Thyroid gland (tissue), 4 donors: ENCODE measurements at regions not wholly inside any gene's neighbourhood (a gene's known extent, or its start where the extent isn't known, plus 50 kb on each side); places are given as distances from the start of the nearest gene placed in this dataset.

Experiments used
- CTCF ChIP-seq, 6 experiments: fragments of 200-600 bp in 3 of 6; fragments of 450-650 bp in 3 of 6; sonication (generic) in 3 of 6; IDR thresholded peaks; one replicate each; pipeline ENCODE4 v1.5.1; 2016 to 2019; ENCODE audit warnings: antibody characterized with exemption in 6 of 6, mild to moderate bottlenecking in 2 of 6, inconsistent platforms in 1 of 6, moderate library complexity in 1 of 6
- POLR2A ChIP-seq, 2 donors: fragments of 450-650 bp; IDR thresholded peaks; one replicate each; pipeline ENCODE4 v1.6.1; 2017; ENCODE audit warnings: antibody characterized with exemption in 2 of 2, mild to moderate bottlenecking in 2 of 2, moderate library complexity in 1 of 2

- TF ChIP-seq CTCF (IDR thresholded peaks at IDR 0.05) (no peak), POLR2A (IDR thresholded peaks at IDR 0.05) (no peak)
These were observed 169.4 kb downstream of the ENGASE start for GRCh38 chr17:79243996-79244395.
